PC-3 (cell line): ENCODE measurements at regions not wholly inside any gene's neighbourhood (a gene's known extent, or its start where the extent isn't known, plus 50 kb on each side); places are given as distances from the start of the nearest gene placed in this dataset.

ENCODE experiments used
- ATAC-seq: fragments of 200-7000 bp; cut with Tn5 transposase; 2 replicates; pipeline ENCODE4 v1.9.1; 2020; ENCODE audit warnings: mild to moderate bottlenecking, moderate library complexity
- BruUV-seq: library from RNA; stranded (reverse); fragments of 400-500 nt; replicated peaks from 2 replicates; lab custom pipeline; 2021; lab: Mats Ljungman, UMichigan
- CTCF ChIA-PET: fragments of 300-600 bp; sonication (Branson Sonifier 250); formaldehyde crosslinking; loops from one replicate; lab custom pipeline; 2022; ENCODE audit warnings: antibody characterized with exemption; lab: Charles Lee
- POLR2A ChIA-PET: fragments of 300-600 bp; sonication (Branson Sonifier 250); formaldehyde crosslinking; loops from one replicate; lab custom pipeline; 2022; ENCODE audit warnings: antibody characterized with exemption; ENCODE audit not compliant: unreplicated experiment; lab: Charles Lee
- DNase-seq: peaks from one replicate; pipeline ENCODE4 v3.0.0-alpha.2; 2015
- H2AFZ ChIP-seq: fragments of 300-600 bp; sonication (generic); 2 replicates; pipeline ENCODE4 v1.6.0; 2016; ENCODE audit warnings: antibody characterized with exemption, low read length
- H3F3A ChIP-seq: fragments of 300-600 bp; sonication (generic); one replicate; pipeline ENCODE4 v1.6.0; 2017; ENCODE audit warnings: antibody characterized with exemption, low read length, control low read depth, mild to moderate bottlenecking; ENCODE audit not compliant: unreplicated experiment
- H3K27ac ChIP-seq: fragments of 300-600 bp; sonication (generic); 2 replicates; pipeline ENCODE4 v1.5.1; 2016; ENCODE audit warnings: mild to moderate bottlenecking, low read length
- H3K27me3 ChIP-seq: fragments of 300-600 bp; sonication (generic); 2 replicates; pipeline ENCODE4 v1.6.1; 2016; ENCODE audit warnings: low read length, mixed read lengths
- H3K36me3 ChIP-seq: fragments of 300-600 bp; sonication (generic); 2 replicates; pipeline ENCODE4 v1.6.1; 2016; ENCODE audit warnings: low read depth, mixed run types, low read length, mixed read lengths
- H3K4me1 ChIP-seq: fragments of 300-600 bp; sonication (generic); 2 replicates; pipeline ENCODE4 v1.5.1; 2016; ENCODE audit warnings: low read length; ENCODE audit not compliant: insufficient read depth
- H3K4me2 ChIP-seq: fragments of 300-600 bp; sonication (generic); 2 replicates; pipeline ENCODE4 v1.6.0; 2016; ENCODE audit warnings: low read length
- H3K4me3 ChIP-seq: fragments of 300-600 bp; sonication (generic); 2 replicates; pipeline ENCODE4 v1.5.1; 2016; ENCODE audit warnings: mild to moderate bottlenecking, low read length, mixed read lengths
- H3K79me2 ChIP-seq: fragments of 300-600 bp; sonication (generic); 2 replicates; pipeline ENCODE4 v1.6.1; 2017; ENCODE audit warnings: low read length, mixed read lengths
- H3K9ac ChIP-seq: fragments of 300-600 bp; sonication (generic); 2 replicates; pipeline ENCODE4 v1.6.0; 2016; ENCODE audit warnings: mild to moderate bottlenecking, low read length
- H3K9me2 ChIP-seq: fragments of 300-600 bp; sonication (generic); replicated peaks from 2 replicates; pipeline ENCODE4 v1.6.1; 2016; ENCODE audit warnings: mixed run types, low read length, mixed read lengths
- H3K9me3 ChIP-seq: fragments of 300-600 bp; sonication (generic); 2 replicates; pipeline ENCODE4 v1.6.1; 2016; ENCODE audit warnings: low read length, mixed read lengths
- H4K20me1 ChIP-seq: fragments of 300-600 bp; sonication (generic); 2 replicates; pipeline ENCODE4 v1.6.1; 2016; ENCODE audit warnings: low read length, mixed read lengths
- CTCF ChIP-seq: fragments of 300-600 bp; sonication (generic); conservative IDR thresholded peaks from 2 replicates; pipeline ENCODE4 v1.5.1; 2017; ENCODE audit warnings: antibody characterized with exemption, low read depth, mild to moderate bottlenecking, low read length
- EZH2 ChIP-seq: fragments of 300-600 bp; sonication (generic); IDR thresholded peaks from one replicate; pipeline ENCODE4 v1.6.1; 2017; ENCODE audit warnings: antibody characterized with exemption, mild to moderate bottlenecking, low read length; ENCODE audit not compliant: unreplicated experiment
- EZH2phosphoT487 ChIP-seq: fragments of 300-600 bp; sonication (generic); IDR thresholded peaks from 2 replicates; pipeline ENCODE4 v1.6.1; 2018; ENCODE audit warnings: mild to moderate bottlenecking, antibody characterized with exemption, low read length, borderline replicate concordance
- intact Hi-C: fragments of 100-400 bp; cut with micrococcal nuclease; formaldehyde crosslinking; loops from 2 replicates; pipeline ENCODE4 v1.9.0; 2023

- Histone ChIP-seq H4K20me1 (no peaks in the 10 kb centered on the region), H2AFZ (no peak overlapping the region), H3K9me2 (no peaks in the 10 kb centered on the region), H3K27me3 (no peaks in the 10 kb centered on the region), H3K27ac (no peak overlapping the region), H3K79me2 (no peaks in the 10 kb centered on the region), H3K9me3 (no peaks in the 10 kb centered on the region), H3K4me2 (no peak overlapping the region), H3K4me3 (no peak overlapping the region), H3K4me1 (peaks cover 7% of the 10 kb centered on the region), H3F3A (no peaks in the 10 kb centered on the region), H3K36me3 (no peaks in the 10 kb centered on the region), H3K9ac (no peak overlapping the region)
- TF ChIP-seq EZH2phosphoT487: no peak
- TF ChIP-seq EZH2: no peak
- no peak for TF ChIP-seq CTCF
- intact Hi-C loops: no loop called here
- ChIA-PET CTCF (no interaction called here), POLR2A (no interaction called here)
- no TSS peak for BruUV-seq
- DNase-seq (no peak), ATAC-seq (no peak)
Observed at GRCh38 chr15:69606921-69607500, 154.4 kb downstream of the RPLP1 start.

- Histone ChIP-seq H4K20me1 (no peaks in the 10 kb centered on the region), H3K4me3 (no peak overlapping the region), H3K9me3 (no peaks in the 10 kb centered on the region), H3K27me3 (no peaks in the 10 kb centered on the region), H3K27ac (no peak overlapping the region), H3K79me2 (no peaks in the 10 kb centered on the region), H3F3A (no peaks in the 10 kb centered on the region), H3K4me2 (no peak overlapping the region), H3K4me1 (peaks cover 3% of the 10 kb centered on the region), H2AFZ (no peak overlapping the region), H3K36me3 (no peaks in the 10 kb centered on the region), H3K9ac (no peak overlapping the region), H3K9me2 (no peaks in the 10 kb centered on the region)
- ChIA-PET POLR2A (no interaction called here), CTCF (no interaction called here)
- ATAC-seq (no peak), DNase-seq (no peak)
- no peak for TF ChIP-seq EZH2phosphoT487
- no peak for TF ChIP-seq EZH2
- no peak for TF ChIP-seq CTCF
- BruUV-seq: no TSS peak
- intact Hi-C loops: no loop called here
Observed at GRCh38 chr15:69608661-69609060, 156.0 kb downstream of the RPLP1 start.

- no peak overlapping the region for H3K9ac ChIP-seq
- no peaks in the 10 kb centered on the region for H3F3A ChIP-seq
- intact Hi-C loops: no loop called here
- no peaks in the 10 kb centered on the region for H3K9me2 ChIP-seq
- 0 out of 2 replicates have a peak, but pooled peaks have one; percentile 42 for ATAC-seq
- no peaks in the 10 kb centered on the region for H3K9me3 ChIP-seq
- no peak overlapping the region for H3K27ac ChIP-seq
- DNase-seq: peak; percentile 39
- TF ChIP-seq EZH2: no peak
- no peak for TF ChIP-seq CTCF
- no peak for TF ChIP-seq EZH2phosphoT487
- no peaks in the 10 kb centered on the region for H3K36me3 ChIP-seq
- H3K79me2 ChIP-seq: no peaks in the 10 kb centered on the region
- CTCF ChIA-PET: no interaction called here
- H3K4me1 ChIP-seq: no peaks in the 10 kb centered on the region
- no peak overlapping the region for H3K4me2 ChIP-seq
- H4K20me1 ChIP-seq: no peaks in the 10 kb centered on the region
- POLR2A ChIA-PET: no interaction called here
- H3K27me3 ChIP-seq: no peaks in the 10 kb centered on the region
- no peak overlapping the region for H3K4me3 ChIP-seq
- H2AFZ ChIP-seq: no peak overlapping the region
- BruUV-seq: no TSS peak
Observed at GRCh38 chr15:69609176-69609575, 156.6 kb downstream of the RPLP1 start.
